Osteoblast (primary cell): ENCODE measurements at regions not wholly inside any gene's neighbourhood (a gene's known extent, or its start where the extent isn't known, plus 50 kb on each side); places are given as distances from the start of the nearest gene placed in this dataset.

Experiments
- DNase-seq: peaks from one replicate; pipeline ENCODE4 v3.0.0; 2011; ENCODE audit warnings: low spot score, mixed read lengths; ENCODE audit not compliant: insufficient read length; ENCODE audit errors: missing footprints
- H2AFZ ChIP-seq: 2 replicates; pipeline ENCODE4 v1.6.0; 2011; ENCODE audit warnings: mild to moderate bottlenecking, low read length
- H3K27ac ChIP-seq: 2 replicates; pipeline ENCODE4 v1.5.1; 2011; ENCODE audit warnings: mild to moderate bottlenecking, low read depth, low read length, moderate library complexity
- H3K27me3 ChIP-seq: 2 replicates; pipeline ENCODE4 v1.6.0; 2012; ENCODE audit warnings: mild to moderate bottlenecking, control low read depth, inconsistent platforms, low read length, moderate library complexity; ENCODE audit not compliant: insufficient read depth
- H3K36me3 ChIP-seq: 2 replicates; pipeline ENCODE4 v1.5.1; 2011; ENCODE audit warnings: mild to moderate bottlenecking, low read length, control low read depth, moderate library complexity; ENCODE audit not compliant: insufficient read depth
- H3K4me1 ChIP-seq: 2 replicates; pipeline ENCODE4 v1.5.1; 2011; ENCODE audit warnings: mild to moderate bottlenecking, low read length, control low read depth, moderate library complexity; ENCODE audit not compliant: insufficient read depth
- H3K4me2 ChIP-seq: 2 replicates; pipeline ENCODE4 v1.6.0; 2011; ENCODE audit warnings: mild to moderate bottlenecking, low read length; ENCODE audit not compliant: insufficient read depth
- H3K4me3 ChIP-seq: fragments of 200-600 bp; sonication (generic); 3 replicates; pipeline ENCODE4 v1.5.1; 2012; ENCODE audit warnings: mild to moderate bottlenecking, low read length, inconsistent platforms; ENCODE audit not compliant: insufficient read depth
- H3K79me2 ChIP-seq: 2 replicates; pipeline ENCODE4 v1.6.0; 2012; ENCODE audit warnings: mild to moderate bottlenecking, low read length, control low read depth, inconsistent platforms; ENCODE audit not compliant: insufficient read depth
- H3K9me3 ChIP-seq: 2 replicates; pipeline ENCODE4 v1.5.1; 2011; ENCODE audit warnings: low read depth, low read length, control low read depth
- H4K20me1 ChIP-seq: 2 replicates; pipeline ENCODE4 v1.6.0; 2012; ENCODE audit warnings: mild to moderate bottlenecking, low read length, control low read depth; ENCODE audit not compliant: insufficient read depth
- TF ChIP-seq, protein P1 (sequence below): IDR thresholded peaks from 2 replicates; pipeline ENCODE4 v1.5.1; 2011; ENCODE audit warnings: mild to moderate bottlenecking, low read depth, low read length, moderate library complexity; ENCODE audit errors: extremely low read depth

DNA sequence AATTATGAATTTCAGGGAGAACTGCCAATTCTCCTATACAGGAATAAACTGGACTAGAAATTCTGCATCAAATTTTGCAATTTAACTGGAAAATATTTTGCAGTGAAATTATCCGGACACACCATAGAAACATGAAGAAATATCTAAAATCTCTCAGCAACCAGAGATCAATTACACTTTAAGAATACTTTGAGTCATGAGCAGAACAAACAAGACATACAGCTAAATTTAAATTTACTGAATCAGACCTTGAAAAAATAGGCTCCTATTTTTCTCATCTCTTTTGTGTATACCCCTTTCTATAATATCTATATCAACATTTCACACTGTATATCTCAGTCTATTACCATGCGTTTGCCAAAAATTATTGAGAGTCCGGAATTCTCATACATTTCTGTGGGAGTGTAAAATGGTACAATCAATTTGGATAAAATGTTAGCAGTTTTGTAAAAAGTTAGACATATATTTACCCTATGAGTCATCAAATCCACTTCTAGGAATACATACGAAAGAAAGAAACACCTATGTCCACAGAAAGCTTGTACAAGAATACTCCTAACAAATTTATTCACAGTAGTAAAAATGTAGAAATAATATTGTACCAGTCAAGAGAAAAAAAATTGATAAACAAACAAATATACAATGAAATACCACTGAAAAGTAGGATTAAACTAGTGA lies 593.1 kb upstream of the NECTIN3 start:
- H2AFZ ChIP-seq: no peak overlapping the region
- no peaks in the 10 kb centered on the region for H4K20me1 ChIP-seq
- TF ChIP-seq, protein P1, sequence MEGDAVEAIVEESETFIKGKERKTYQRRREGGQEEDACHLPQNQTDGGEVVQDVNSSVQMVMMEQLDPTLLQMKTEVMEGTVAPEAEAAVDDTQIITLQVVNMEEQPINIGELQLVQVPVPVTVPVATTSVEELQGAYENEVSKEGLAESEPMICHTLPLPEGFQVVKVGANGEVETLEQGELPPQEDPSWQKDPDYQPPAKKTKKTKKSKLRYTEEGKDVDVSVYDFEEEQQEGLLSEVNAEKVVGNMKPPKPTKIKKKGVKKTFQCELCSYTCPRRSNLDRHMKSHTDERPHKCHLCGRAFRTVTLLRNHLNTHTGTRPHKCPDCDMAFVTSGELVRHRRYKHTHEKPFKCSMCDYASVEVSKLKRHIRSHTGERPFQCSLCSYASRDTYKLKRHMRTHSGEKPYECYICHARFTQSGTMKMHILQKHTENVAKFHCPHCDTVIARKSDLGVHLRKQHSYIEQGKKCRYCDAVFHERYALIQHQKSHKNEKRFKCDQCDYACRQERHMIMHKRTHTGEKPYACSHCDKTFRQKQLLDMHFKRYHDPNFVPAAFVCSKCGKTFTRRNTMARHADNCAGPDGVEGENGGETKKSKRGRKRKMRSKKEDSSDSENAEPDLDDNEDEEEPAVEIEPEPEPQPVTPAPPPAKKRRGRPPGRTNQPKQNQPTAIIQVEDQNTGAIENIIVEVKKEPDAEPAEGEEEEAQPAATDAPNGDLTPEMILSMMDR: no peak
- H3K4me2 ChIP-seq: no peak overlapping the region
- H3K27me3 ChIP-seq: no peaks in the 10 kb centered on the region
- H3K4me3 ChIP-seq: no peak overlapping the region
- no peaks in the 10 kb centered on the region for H3K4me1 ChIP-seq
- no peaks in the 10 kb centered on the region for H3K79me2 ChIP-seq
- DNase-seq: no peak
- no peaks in the 10 kb centered on the region for H3K36me3 ChIP-seq
- no peaks in the 10 kb centered on the region for H3K9me3 ChIP-seq
- H3K27ac ChIP-seq: no peak overlapping the region

DNA sequence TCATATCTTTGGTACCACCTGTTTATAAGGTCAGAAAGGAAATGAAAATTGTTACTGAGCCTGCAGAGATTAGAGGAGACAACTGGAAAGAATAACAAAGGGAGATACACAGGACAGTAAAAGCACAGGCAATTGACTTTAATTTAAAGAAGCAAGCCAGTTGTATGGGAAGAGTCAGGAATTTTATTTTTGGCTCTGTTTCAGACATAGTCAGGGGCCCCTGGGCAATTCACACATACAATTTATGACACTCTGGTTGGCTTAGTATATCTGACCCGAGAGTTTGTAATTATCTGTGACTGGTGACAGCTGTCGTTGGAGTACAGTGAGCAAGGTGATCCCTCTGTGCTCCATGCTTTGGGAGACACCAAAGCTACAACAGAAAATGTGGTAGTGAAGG lies 591.9 kb upstream of the NECTIN3 start:
- TF ChIP-seq, protein P1: no peak
- Histone ChIP-seq H3K27ac (no peak overlapping the region), H3K9me3 (no peaks in the 10 kb centered on the region), H2AFZ (no peak overlapping the region), H3K79me2 (no peaks in the 10 kb centered on the region), H3K36me3 (no peaks in the 10 kb centered on the region), H4K20me1 (no peaks in the 10 kb centered on the region), H3K4me1 (no peaks in the 10 kb centered on the region), H3K4me3 (no peak overlapping the region), H3K4me2 (no peak overlapping the region), H3K27me3 (no peaks in the 10 kb centered on the region)
- no peak for DNase-seq

DNA sequence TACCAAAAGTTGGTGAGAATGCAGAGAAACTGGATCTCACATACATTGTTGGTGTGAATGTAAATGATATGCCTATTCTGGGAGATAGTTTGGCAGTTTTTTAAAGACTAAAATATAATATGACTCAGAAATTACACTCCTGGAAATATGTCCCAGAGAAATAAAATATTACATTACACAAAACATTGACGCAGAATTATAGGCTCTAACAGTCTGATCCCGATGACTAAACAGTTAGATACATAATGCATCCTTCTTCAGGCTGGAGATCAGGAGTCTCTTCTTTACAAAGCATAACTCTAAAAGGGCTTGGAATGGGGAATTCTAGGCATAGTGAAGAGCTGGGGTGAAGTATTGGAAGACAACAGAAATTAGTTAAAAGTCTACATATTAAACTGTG lies 586.2 kb upstream of the NECTIN3 start:
- no peaks in the 10 kb centered on the region for H3K36me3 ChIP-seq
- peaks cover 3% of the 10 kb centered on the region for H3K9me3 ChIP-seq
- no peaks in the 10 kb centered on the region for H3K27me3 ChIP-seq
- H3K4me1 ChIP-seq: no peaks in the 10 kb centered on the region
- peak; percentile 21 for DNase-seq
- no peaks in the 10 kb centered on the region for H3K79me2 ChIP-seq
- H4K20me1 ChIP-seq: no peaks in the 10 kb centered on the region
- H2AFZ ChIP-seq: no peak overlapping the region
- H3K27ac ChIP-seq: no peak overlapping the region
- TF ChIP-seq, protein P1: no peak
- H3K4me3 ChIP-seq: no peak overlapping the region
- no peak overlapping the region for H3K4me2 ChIP-seq

DNA sequence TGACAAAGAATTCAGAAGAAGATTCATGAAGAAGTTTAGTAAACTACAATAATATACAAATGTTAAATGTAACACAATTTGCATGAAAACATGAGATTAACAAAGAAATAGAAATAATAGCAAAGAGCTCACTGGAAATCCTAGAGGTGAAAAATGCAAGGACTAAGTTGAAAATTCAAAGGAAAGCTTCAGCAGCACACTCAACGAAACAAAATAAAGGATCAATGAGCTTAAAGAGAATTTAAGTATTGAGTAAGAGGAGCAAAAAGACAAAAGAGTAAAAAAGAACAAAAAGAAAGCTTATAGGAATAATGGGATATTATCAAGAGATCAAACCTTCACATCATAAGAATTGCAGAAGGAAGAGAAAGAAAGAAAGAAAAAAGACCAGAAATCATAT lies 583.8 kb upstream of the NECTIN3 start:
- Histone ChIP-seq H3K27ac (no peak overlapping the region), H3K79me2 (no peaks in the 10 kb centered on the region), H2AFZ (no peak overlapping the region), H3K4me1 (no peaks in the 10 kb centered on the region), H3K9me3 (peaks cover 3% of the 10 kb centered on the region), H4K20me1 (no peaks in the 10 kb centered on the region), H3K4me2 (no peak overlapping the region), H3K4me3 (no peak overlapping the region), H3K27me3 (no peaks in the 10 kb centered on the region), H3K36me3 (no peaks in the 10 kb centered on the region)
- TF ChIP-seq, protein P1: no peak
- DNase-seq: no peak
